OCI-LY3 (cell line): ENCODE measurements at regions not wholly inside any gene's neighbourhood (a gene's known extent, or its start where the extent isn't known, plus 50 kb on each side); places are given as distances from the start of the nearest gene placed in this dataset.

Experiments
- H2AFZ ChIP-seq: fragments of 200-600, 300-600 bp; shearing (Covaris generic); 2 replicates; pipeline ENCODE4 v1.6.0; 2014; ENCODE audit warnings: antibody characterized with exemption, low read depth, low read length
- H3K27ac ChIP-seq: fragments of 200-600, 300-600 bp; sonication (generic); 2 replicates; pipeline ENCODE4 v1.5.1; 2014; ENCODE audit warnings: mild to moderate bottlenecking, low read length, moderate library complexity, mixed read lengths
- H3K27me3 ChIP-seq: fragments of 200-600, 300-600 bp; sonication (generic); 2 replicates; pipeline ENCODE4 v1.6.1; 2014; ENCODE audit warnings: low read depth, low read length, mixed read lengths
- H3K36me3 ChIP-seq: fragments of 200-600, 300-600 bp; sonication (generic); replicated peaks from 2 replicates; pipeline ENCODE3; 2014; ENCODE audit warnings: low read depth, low read length, mixed read lengths
- H3K4me1 ChIP-seq: fragments of 300-600, 200-600 bp; sonication (generic); 2 replicates; pipeline ENCODE4 v1.6.1; 2014; ENCODE audit warnings: low read length, mixed read lengths
- H3K4me2 ChIP-seq: fragments of 200-600, 300-600 bp; sonication (generic); 2 replicates; pipeline ENCODE4 v1.6.1; 2014; ENCODE audit warnings: low read length, mixed read lengths
- H3K4me3 ChIP-seq: fragments of 300-600, 200-600 bp; sonication (generic); 2 replicates; pipeline ENCODE4 v1.5.1; 2014; ENCODE audit warnings: antibody characterized with exemption, mild to moderate bottlenecking, low read length, moderate library complexity
- H3K79me2 ChIP-seq: fragments of 300-600, 200-600 bp; shearing (Covaris generic); 2 replicates; pipeline ENCODE4 v1.6.1; 2014; ENCODE audit warnings: mild to moderate bottlenecking, low read length, mixed read lengths
- H3K9ac ChIP-seq: fragments of 300-600, 200-600 bp; shearing (Covaris generic); 2 replicates; pipeline ENCODE4 v1.6.0; 2014; ENCODE audit warnings: mild to moderate bottlenecking, low read length, moderate library complexity
- H3K9me3 ChIP-seq: fragments of 200-600, 300-600 bp; shearing (Covaris generic); 2 replicates; pipeline ENCODE4 v1.6.1; 2014; ENCODE audit warnings: low read length, mixed read lengths; ENCODE audit not compliant: insufficient read depth
- H4K20me1 ChIP-seq: fragments of 200-600, 300-600 bp; sonication (generic); 2 replicates; pipeline ENCODE4 v1.6.1; 2016; ENCODE audit warnings: low read length, mixed read lengths; ENCODE audit not compliant: insufficient read depth
- EZH2phosphoT487 ChIP-seq: fragments of 200-600 bp; shearing (Covaris generic); IDR thresholded peaks from 2 replicates; pipeline ENCODE4 v1.6.1; 2018; ENCODE audit warnings: antibody characterized with exemption, mixed run types, low read depth
- TF ChIP-seq, protein P1 (sequence below): fragments of 200-600, 300-600 bp; sonication (generic); IDR thresholded peaks from 2 replicates; pipeline ENCODE4 v1.5.1; 2014; ENCODE audit warnings: antibody characterized with exemption, low read length, low read depth

DNA sequence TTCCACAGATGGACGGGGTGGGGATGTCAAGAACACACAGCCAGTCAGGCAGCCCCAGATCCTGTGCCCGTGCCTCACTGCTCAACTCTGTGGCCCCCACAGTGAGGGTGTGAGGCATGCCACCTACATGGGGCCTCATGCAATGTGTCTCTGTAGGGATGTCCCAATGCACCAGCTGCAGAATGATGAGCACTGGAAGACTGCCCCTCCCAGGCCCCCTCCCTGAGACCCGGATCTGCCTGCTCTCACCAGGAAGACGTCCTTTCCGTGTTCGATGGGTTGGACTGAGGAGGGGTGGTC is 124.2 kb downstream of the TWIST2 start:
- no peak overlapping the region for H3K4me3 ChIP-seq
- no peaks in the 10 kb centered on the region for H3K27me3 ChIP-seq
- no peaks in the 10 kb centered on the region for H3K4me1 ChIP-seq
- no peaks in the 10 kb centered on the region for H3K36me3 ChIP-seq
- H3K9me3 ChIP-seq, result no peaks in the 10 kb centered on the region
- no peaks in the 10 kb centered on the region for H3K79me2 ChIP-seq
- no peak overlapping the region for H2AFZ ChIP-seq
- H3K4me2 ChIP-seq, result no peak overlapping the region
- no peak overlapping the region for H3K27ac ChIP-seq
- H3K9ac ChIP-seq, result no peak overlapping the region
- no peaks in the 10 kb centered on the region for H4K20me1 ChIP-seq
- TF ChIP-seq EZH2phosphoT487, result no peak
- TF ChIP-seq, protein P1, sequence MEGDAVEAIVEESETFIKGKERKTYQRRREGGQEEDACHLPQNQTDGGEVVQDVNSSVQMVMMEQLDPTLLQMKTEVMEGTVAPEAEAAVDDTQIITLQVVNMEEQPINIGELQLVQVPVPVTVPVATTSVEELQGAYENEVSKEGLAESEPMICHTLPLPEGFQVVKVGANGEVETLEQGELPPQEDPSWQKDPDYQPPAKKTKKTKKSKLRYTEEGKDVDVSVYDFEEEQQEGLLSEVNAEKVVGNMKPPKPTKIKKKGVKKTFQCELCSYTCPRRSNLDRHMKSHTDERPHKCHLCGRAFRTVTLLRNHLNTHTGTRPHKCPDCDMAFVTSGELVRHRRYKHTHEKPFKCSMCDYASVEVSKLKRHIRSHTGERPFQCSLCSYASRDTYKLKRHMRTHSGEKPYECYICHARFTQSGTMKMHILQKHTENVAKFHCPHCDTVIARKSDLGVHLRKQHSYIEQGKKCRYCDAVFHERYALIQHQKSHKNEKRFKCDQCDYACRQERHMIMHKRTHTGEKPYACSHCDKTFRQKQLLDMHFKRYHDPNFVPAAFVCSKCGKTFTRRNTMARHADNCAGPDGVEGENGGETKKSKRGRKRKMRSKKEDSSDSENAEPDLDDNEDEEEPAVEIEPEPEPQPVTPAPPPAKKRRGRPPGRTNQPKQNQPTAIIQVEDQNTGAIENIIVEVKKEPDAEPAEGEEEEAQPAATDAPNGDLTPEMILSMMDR, result no peak

DNA sequence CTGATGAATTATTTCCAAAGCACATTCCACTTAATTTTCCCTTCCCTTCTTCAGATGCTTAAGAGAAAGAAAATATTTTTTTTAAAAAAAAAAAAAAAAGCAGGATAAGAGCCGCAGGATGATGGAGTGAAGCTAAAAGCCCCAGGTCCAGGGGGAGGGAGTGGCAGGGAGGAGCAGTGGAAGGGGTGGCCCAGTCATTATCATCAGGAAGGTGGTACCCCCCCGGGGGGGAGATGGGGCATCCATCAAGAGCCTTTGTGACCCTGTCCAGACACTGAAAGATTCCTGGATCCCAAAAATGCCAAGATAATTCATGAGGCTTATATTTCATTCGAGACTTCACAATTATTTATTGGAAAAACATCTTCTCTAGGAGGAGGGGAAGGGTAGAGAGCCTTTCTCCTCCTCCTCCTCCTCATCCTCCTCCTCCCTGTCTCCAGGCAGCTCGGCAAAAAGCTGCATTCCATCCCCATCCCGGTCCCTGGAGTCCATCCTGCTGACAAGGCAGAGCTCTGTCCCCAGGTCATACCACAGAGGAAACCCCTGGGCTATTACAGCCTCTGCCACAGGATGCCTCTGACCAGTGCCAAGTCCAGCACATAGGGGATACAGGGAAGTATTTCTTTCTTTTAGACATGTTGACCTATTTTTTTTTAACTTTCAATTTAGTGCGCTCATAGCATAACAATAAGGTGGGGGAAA is 125.3 kb downstream of the TWIST2 start:
- Histone ChIP-seq H2AFZ (no peak overlapping the region), H3K27ac (no peak overlapping the region), H3K4me2 (no peak overlapping the region), H4K20me1 (no peaks in the 10 kb centered on the region), H3K9me3 (no peaks in the 10 kb centered on the region), H3K27me3 (no peaks in the 10 kb centered on the region), H3K4me1 (no peaks in the 10 kb centered on the region), H3K79me2 (no peaks in the 10 kb centered on the region), H3K9ac (no peak overlapping the region), H3K4me3 (no peak overlapping the region), H3K36me3 (no peaks in the 10 kb centered on the region)
- TF ChIP-seq, protein P1, result no peak
- TF ChIP-seq EZH2phosphoT487, result no peak

DNA sequence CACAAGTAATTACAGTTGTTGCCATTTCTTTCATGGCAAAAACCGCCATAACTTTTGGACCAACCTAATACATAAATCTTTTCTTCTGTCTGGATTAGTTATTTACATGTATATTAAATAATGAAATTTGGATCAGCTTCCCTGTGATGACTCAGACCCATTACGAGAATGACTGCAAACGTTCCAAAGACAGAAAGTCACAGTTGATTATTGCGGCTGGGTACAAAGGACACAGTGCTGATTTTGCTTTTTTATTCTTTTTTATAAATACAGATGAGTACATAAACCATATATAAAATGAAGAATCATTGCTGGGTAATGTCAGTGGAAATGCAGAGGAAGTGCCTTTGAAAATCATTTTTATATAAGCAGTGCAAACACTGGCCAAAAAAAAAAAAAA is 126.2 kb downstream of the TWIST2 start:
- Histone ChIP-seq H3K4me1 (no peaks in the 10 kb centered on the region), H3K9ac (no peak overlapping the region), H4K20me1 (no peaks in the 10 kb centered on the region), H3K4me2 (no peak overlapping the region), H3K9me3 (no peaks in the 10 kb centered on the region), H3K4me3 (no peak overlapping the region), H3K79me2 (no peaks in the 10 kb centered on the region), H3K27ac (no peak overlapping the region), H3K27me3 (no peaks in the 10 kb centered on the region), H2AFZ (no peak overlapping the region), H3K36me3 (no peaks in the 10 kb centered on the region)
- no peak for TF ChIP-seq EZH2phosphoT487
- TF ChIP-seq, protein P1, result no peak

DNA sequence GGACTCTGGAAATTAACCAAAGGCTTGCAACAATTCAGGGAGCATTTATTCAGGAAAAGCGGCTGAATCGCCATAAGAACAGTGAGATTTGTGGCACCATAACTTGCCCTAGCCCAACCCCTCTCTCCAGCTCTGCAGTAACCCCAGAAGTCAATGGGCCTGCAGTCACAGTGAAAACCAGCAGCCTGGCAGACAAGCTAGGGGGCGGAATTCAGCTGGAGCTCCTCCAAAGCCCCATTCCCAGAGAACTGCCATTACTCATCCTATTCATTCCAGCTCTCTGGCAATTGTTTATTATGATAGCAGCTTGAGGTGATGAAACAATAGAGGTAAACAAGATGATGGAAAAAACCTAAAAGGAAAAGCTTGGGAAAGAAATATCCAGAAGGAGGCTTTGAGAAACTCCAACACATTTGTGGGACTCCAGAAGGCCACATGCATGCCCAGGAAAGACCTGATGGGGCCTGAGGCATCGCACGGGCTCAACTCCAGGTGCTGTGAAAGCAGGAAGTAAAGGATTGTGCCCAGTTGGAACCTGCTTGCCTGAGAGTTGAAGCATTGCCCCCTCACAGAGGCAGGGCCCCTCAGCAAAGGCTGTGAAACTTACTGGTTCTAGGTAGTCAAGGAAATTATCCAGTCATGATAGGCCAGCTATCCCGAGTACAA is 126.7 kb downstream of the TWIST2 start:
- TF ChIP-seq EZH2phosphoT487, result no peak
- TF ChIP-seq, protein P1, result no peak
- Histone ChIP-seq H3K9me3 (no peaks in the 10 kb centered on the region), H3K4me1 (no peaks in the 10 kb centered on the region), H2AFZ (no peak overlapping the region), H4K20me1 (no peaks in the 10 kb centered on the region), H3K79me2 (no peaks in the 10 kb centered on the region), H3K4me2 (no peak overlapping the region), H3K36me3 (no peaks in the 10 kb centered on the region), H3K4me3 (no peak overlapping the region), H3K27me3 (no peaks in the 10 kb centered on the region), H3K27ac (no peak overlapping the region), H3K9ac (no peak overlapping the region)
